Spinal cord (tissue), 9 donors: ENCODE measurements at regions not wholly inside any gene's neighbourhood (a gene's known extent, or its start where the extent isn't known, plus 50 kb on each side); places are given as distances from the start of the nearest gene placed in this dataset.

Experiments used
- DNase-seq, 6 donors: peaks; one replicate each; pipeline versions ENCODE4 v3.0.0 to v3.0.0-alpha.2; 2013 to 2015; ENCODE audit warnings: low spot score in 6 of 6, low read depth in 4 of 6
- H3K27ac ChIP-seq: one replicate; pipeline ENCODE4 v1.5.1; 2013; ENCODE audit warnings: low read depth, low read length, control low read depth
- H3K27me3 ChIP-seq: one replicate; pipeline ENCODE4 v1.6.1; 2013; ENCODE audit warnings: low read length; ENCODE audit not compliant: control insufficient read depth, insufficient read depth
- H3K36me3 ChIP-seq: one replicate; pipeline ENCODE4 v1.6.1; 2013; ENCODE audit warnings: low read length; ENCODE audit not compliant: control insufficient read depth, insufficient read depth
- H3K4me1 ChIP-seq: one replicate; pipeline ENCODE4 v1.6.1; 2013; ENCODE audit warnings: low read length; ENCODE audit not compliant: control insufficient read depth, insufficient read depth
- H3K4me3 ChIP-seq: one replicate; pipeline ENCODE4 v1.5.1; 2013; ENCODE audit warnings: low read depth, low read length, control low read depth
- H3K9me3 ChIP-seq: one replicate; pipeline ENCODE4 v1.6.1; 2013; ENCODE audit warnings: low read length; ENCODE audit not compliant: control insufficient read depth, insufficient read depth
- WGBS: methylation state at CpG from one replicate; pipeline ENCODE4 v1.1.5; 2013; ENCODE audit warnings: missing lambda C conversion rate; ENCODE audit not compliant: insufficient coverage; 5-methylcytosine and 5-hydroxymethylcytosine counted together
- donor health status: healthy.

GRCh38 chr2:133959066-133959465 is 294.8 kb upstream of the MGAT5 start:
- H3K36me3 ChIP-seq: no peaks in the 10 kb centered on the region
- no peaks in the 10 kb centered on the region for H3K27me3 ChIP-seq
- H3K4me3 ChIP-seq: no peak overlapping the region
- no peak overlapping the region for H3K27ac ChIP-seq
- H3K9me3 ChIP-seq: no peaks in the 10 kb centered on the region
- WGBS: no CpG with 5 or more reads among the region's 1 CpG
- H3K4me1 ChIP-seq: no peaks in the 10 kb centered on the region
- DNase-seq: no peak

GRCh38 chr2:133966720-133967304 is 287.1 kb upstream of the MGAT5 start:
- 93% methylated on average over 3 of the region's 4 CpGs for WGBS
- H3K27me3 ChIP-seq: no peaks in the 10 kb centered on the region
- no peaks in the 10 kb centered on the region for H3K4me1 ChIP-seq
- no peaks in the 10 kb centered on the region for H3K36me3 ChIP-seq
- H3K9me3 ChIP-seq: no peaks in the 10 kb centered on the region
- no peak overlapping the region for H3K27ac ChIP-seq
- no peak overlapping the region for H3K4me3 ChIP-seq
- no peak for DNase-seq

- DNase-seq: no peak
- Histone ChIP-seq H3K27ac (no peak overlapping the region), H3K9me3 (no peaks in the 10 kb centered on the region), H3K4me3 (no peak overlapping the region), H3K27me3 (no peaks in the 10 kb centered on the region), H3K36me3 (no peaks in the 10 kb centered on the region), H3K4me1 (no peaks in the 10 kb centered on the region)
- 100% methylated on average over 2 of the region's 4 CpGs for WGBS
Measured at GRCh38 chr2:133967326-133967725, 286.5 kb upstream of the MGAT5 start.

- no peaks in the 10 kb centered on the region for H3K9me3 ChIP-seq
- H3K36me3 ChIP-seq: no peaks in the 10 kb centered on the region
- WGBS: 90% methylated on average over 2 of the region's 3 CpGs
- no peaks in the 10 kb centered on the region for H3K27me3 ChIP-seq
- H3K4me3 ChIP-seq: no peak overlapping the region
- no peak for DNase-seq
- H3K4me1 ChIP-seq: no peaks in the 10 kb centered on the region
- H3K27ac ChIP-seq: no peak overlapping the region
Measured at GRCh38 chr2:133968446-133968845, 285.4 kb upstream of the MGAT5 start.

- no peak for DNase-seq
- Histone ChIP-seq H3K27me3 (no peaks in the 10 kb centered on the region), H3K4me1 (no peaks in the 10 kb centered on the region), H3K4me3 (no peak overlapping the region), H3K9me3 (no peaks in the 10 kb centered on the region), H3K36me3 (no peaks in the 10 kb centered on the region), H3K27ac (no peak overlapping the region)
- WGBS: 65% methylated on average over 5 of the region's 6 CpGs
Measured at GRCh38 chr2:133970641-133971040, 283.2 kb upstream of the MGAT5 start.

- Histone ChIP-seq H3K9me3 (no peaks in the 10 kb centered on the region), H3K4me1 (no peaks in the 10 kb centered on the region), H3K27me3 (no peaks in the 10 kb centered on the region), H3K27ac (no peak overlapping the region), H3K4me3 (no peak overlapping the region), H3K36me3 (no peaks in the 10 kb centered on the region)
- DNase-seq: no peak
- 94% methylated on average over 2 of the region's 2 CpGs for WGBS
Measured at GRCh38 chr2:133972297-133972696, 281.6 kb upstream of the MGAT5 start.

GRCh38 chr2:133972786-133973185 is 281.1 kb upstream of the MGAT5 start:
- Histone ChIP-seq H3K36me3 (no peaks in the 10 kb centered on the region), H3K4me1 (no peaks in the 10 kb centered on the region), H3K27me3 (no peaks in the 10 kb centered on the region), H3K27ac (no peak overlapping the region), H3K9me3 (no peaks in the 10 kb centered on the region), H3K4me3 (no peak overlapping the region)
- 73% methylated on average over 7 of the region's 8 CpGs for WGBS
- DNase-seq: peak in 1 of 6 donors; percentile 85

GRCh38 chr2:133974353-133974752 is 279.5 kb upstream of the MGAT5 start:
- DNase-seq: no peak
- H3K9me3 ChIP-seq: no peaks in the 10 kb centered on the region
- H3K27me3 ChIP-seq: no peaks in the 10 kb centered on the region
- no peaks in the 10 kb centered on the region for H3K36me3 ChIP-seq
- no peak overlapping the region for H3K4me3 ChIP-seq
- H3K4me1 ChIP-seq: no peaks in the 10 kb centered on the region
- no CpG with 5 or more reads among the region's 1 CpG for WGBS
- no peak overlapping the region for H3K27ac ChIP-seq

GRCh38 chr2:133975135-133975534 is 278.7 kb upstream of the MGAT5 start:
- no peak for DNase-seq
- WGBS: 71% methylated on average over 1 of the region's 1 CpG

GRCh38 chr2:133975676-133976428 is 278.0 kb upstream of the MGAT5 start:
- H3K27ac ChIP-seq: no peak overlapping the region
- H3K27me3 ChIP-seq: no peaks in the 10 kb centered on the region
- H3K4me1 ChIP-seq: no peaks in the 10 kb centered on the region
- no peak for DNase-seq
- H3K4me3 ChIP-seq: no peak overlapping the region
- H3K36me3 ChIP-seq: no peaks in the 10 kb centered on the region
- H3K9me3 ChIP-seq: no peaks in the 10 kb centered on the region
- 50% methylated on average over 2 of the region's 2 CpGs for WGBS

More at GRCh38 chr2:133975135-133975534, 278.7 kb upstream of the MGAT5 start:
- Histone ChIP-seq H3K9me3 (no peaks in the 10 kb centered on the region), H3K4me3 (no peak overlapping the region), H3K27ac (no peak overlapping the region), H3K4me1 (no peaks in the 10 kb centered on the region), H3K27me3 (no peaks in the 10 kb centered on the region), H3K36me3 (no peaks in the 10 kb centered on the region)
